A549 (cell line): ENCODE measurements at regions not wholly inside any gene's neighbourhood (a gene's known extent, or its start where the extent isn't known, plus 50 kb on each side); places are given as distances from the start of the nearest gene placed in this dataset.

ENCODE experiments used
- ATAC-seq, 2 experiments: fragments of 200-7000 bp in 1 of 2; fragments of >200 bp in 1 of 2; cut with Nextera tagmentation in 1 of 2; cut with Tn5 transposase in 1 of 2; 3 replicates each; pipeline versions ENCODE4 v1.8.0 to v1.9.1; 2018 to 2020; ENCODE audit warnings: mild to moderate bottlenecking in 1 of 2, moderate library complexity in 1 of 2
- CTCF ChIA-PET: fragments of 300-600 bp; sonication (Branson Sonifier 250); formaldehyde crosslinking; extraction: SDS; loops from one replicate; lab custom pipeline; 2021; ENCODE audit warnings: antibody characterized with exemption, inconsistent platforms; lab: Yijun Ruan, JAX
- POLR2A ChIA-PET: fragments of 350-600 bp; formaldehyde crosslinking; extraction: SDS; loops from one replicate; lab custom pipeline; 2021; ENCODE audit warnings: antibody characterized with exemption, inconsistent platforms; lab: Yijun Ruan, JAX
- DNase-seq, 2 experiments: peaks; one replicate each; pipeline versions ENCODE4 v3.0.0 to v3.0.0-alpha.2; 2011 to 2016; ENCODE audit warnings: low read depth in 1 of 2, low spot score in 1 of 2
- FAIRE-seq: peaks from 2 replicates; lab custom pipeline; 2011; peaks lifted over from hg19 to GRCh38; lab: Jason Lieb, UNC
- H3K27ac ChIP-seq, 2 experiments: fragments of >200 bp; sonication (Bioruptor Twin); formaldehyde crosslinking; 3 replicates each; pipeline ENCODE4 v1.5.1; 2016 to 2017
- H3K4me1 ChIP-seq: fragments of >200 bp; sonication (Bioruptor Twin); formaldehyde crosslinking; 3 replicates; pipeline ENCODE4 v1.6.1; 2016
- H3K4me2 ChIP-seq: fragments of >200 bp; sonication (Bioruptor Twin); formaldehyde crosslinking; 3 replicates; pipeline ENCODE4 v1.6.1; 2016
- H3K4me3 ChIP-seq: fragments of >200 bp; sonication (Bioruptor Twin); formaldehyde crosslinking; 3 replicates; pipeline ENCODE4 v1.5.1; 2016
- H3K9me3 ChIP-seq: fragments of >200 bp; sonication (Bioruptor Twin); formaldehyde crosslinking; 3 replicates; pipeline ENCODE4 v1.6.1; 2016
- EHF ChIP-seq: fragments of 250-450 bp; sonication (Bioruptor Pico); IDR thresholded peaks from 2 replicates; pipeline ENCODE4 v1.5.0; 2020; ENCODE audit warnings: mild to moderate bottlenecking
- FOSB ChIP-seq: fragments of 250-450 bp; sonication (Bioruptor Pico); IDR thresholded peaks from 2 replicates; pipeline ENCODE4 v1.5.0; 2020; ENCODE audit warnings: mild to moderate bottlenecking, moderate library complexity
- FOSL2 ChIP-seq, 2 experiments: fragments of 450-650 bp in 1 of 2; fragments of >200 bp in 1 of 2; sonication (Bioruptor Twin) in 1 of 2; formaldehyde crosslinking; IDR thresholded peaks; 2 replicates each; pipeline versions ENCODE4 v1.5.0 to v1.6.1; 2016 to 2020; ENCODE audit warnings: mild to moderate bottlenecking in 1 of 2, moderate library complexity in 1 of 2
- FOXS1 ChIP-seq: fragments of 250-450 bp; sonication (Bioruptor Pico); IDR thresholded peaks from 2 replicates; pipeline ENCODE4 v1.5.0; 2020; ENCODE audit warnings: mild to moderate bottlenecking, moderate library complexity
- GATA3 ChIP-seq: IDR thresholded peaks from 2 replicates; pipeline ENCODE4 v1.6.1; 2012; ENCODE audit warnings: borderline replicate concordance
- HEYL ChIP-seq: fragments of 250-450 bp; sonication (Bioruptor Pico); IDR thresholded peaks from 2 replicates; pipeline ENCODE4 v1.8.0; 2021; ENCODE audit warnings: mild to moderate bottlenecking, moderate library complexity
- HOXA7 ChIP-seq: fragments of 250-450 bp; sonication (Bioruptor Pico); IDR thresholded peaks from 2 replicates; pipeline ENCODE4 v1.5.0; 2020; ENCODE audit warnings: mild to moderate bottlenecking, moderate library complexity
- HOXB13 ChIP-seq: fragments of 250-450 bp; sonication (Bioruptor Pico); IDR thresholded peaks from 2 replicates; pipeline ENCODE4 v1.5.0; 2020; ENCODE audit warnings: low read depth, mild to moderate bottlenecking, moderate library complexity
- KDM1A ChIP-seq: fragments of 200-600 bp; sonication (generic); IDR thresholded peaks from 2 replicates; pipeline ENCODE4 v1.6.1; 2016; ENCODE audit warnings: low read depth, mild to moderate bottlenecking
- MAFK ChIP-seq: fragments of 450-650 bp; IDR thresholded peaks from 2 replicates; pipeline ENCODE4 v1.6.1; 2014; ENCODE audit not compliant: partially characterized antibody
- MAZ ChIP-seq: fragments of 150-350 bp; IDR thresholded peaks from 2 replicates; pipeline ENCODE4 v1.6.1; 2014; ENCODE audit warnings: antibody characterized with exemption, low read depth, low read length, borderline replicate concordance
- MYC ChIP-seq: IDR thresholded peaks from 2 replicates; pipeline ENCODE4 v1.6.1; 2012; ENCODE audit warnings: mild to moderate bottlenecking, inconsistent platforms, low read length, improper control_type of control experiment, borderline replicate concordance
- NFE2L2 ChIP-seq: fragments of 150-350 bp; conservative IDR thresholded peaks from 2 replicates; pipeline ENCODE4 v1.6.1; 2014; ENCODE audit warnings: low read length
- NPAS2 ChIP-seq: fragments of 250-450 bp; sonication (Bioruptor Pico); IDR thresholded peaks from 2 replicates; pipeline ENCODE4 v1.8.0; 2022; ENCODE audit warnings: mild to moderate bottlenecking, moderate library complexity, borderline replicate concordance
- PHF8 ChIP-seq: fragments of 200-600 bp; sonication (generic); IDR thresholded peaks from 2 replicates; pipeline ENCODE4 v1.6.1; 2016; ENCODE audit warnings: low read depth, mild to moderate bottlenecking, antibody characterized with exemption, moderate library complexity, borderline replicate concordance
- POLR2A ChIP-seq: IDR thresholded peaks from 2 replicates; pipeline ENCODE4 v1.6.1; 2012; ENCODE audit warnings: mild to moderate bottlenecking, low read length
- RAD21 ChIP-seq, 2 experiments: fragments of >200 bp in 1 of 2; sonication (Bioruptor Twin) in 1 of 2; formaldehyde crosslinking in 1 of 2; IDR thresholded peaks in 1 of 2; conservative IDR thresholded peaks in 1 of 2; 2 replicates in 1 of 2; 3 replicates in 1 of 2; pipeline ENCODE4 v1.6.1; 2012 to 2018; ENCODE audit warnings: inconsistent platforms in 1 of 2
- RCOR1 ChIP-seq: fragments of 150-350 bp; IDR thresholded peaks from 2 replicates; pipeline ENCODE4 v1.6.1; 2014; ENCODE audit warnings: antibody characterized with exemption, low read length, low read depth
- RFX5 ChIP-seq: fragments of 450-650 bp; IDR thresholded peaks from 2 replicates; pipeline ENCODE4 v1.7.1; 2014; ENCODE audit warnings: antibody characterized with exemption, mild to moderate bottlenecking, moderate library complexity
- RNF2 ChIP-seq: fragments of 200-600 bp; sonication (generic); IDR thresholded peaks from 2 replicates; pipeline ENCODE4 v1.6.1; 2016; ENCODE audit warnings: low read depth, mild to moderate bottlenecking, antibody characterized with exemption, moderate library complexity, borderline replicate concordance
- SMC3 ChIP-seq: fragments of >200 bp; sonication (Bioruptor Twin); formaldehyde crosslinking; IDR thresholded peaks from 3 replicates; pipeline ENCODE4 v1.6.1; 2018; ENCODE audit warnings: inconsistent platforms
- SREBF2 ChIP-seq: fragments of 450-650 bp; IDR thresholded peaks from 2 replicates; pipeline ENCODE4 v1.6.1; 2014; ENCODE audit warnings: mild to moderate bottlenecking, moderate library complexity
- TFCP2L1 ChIP-seq: fragments of 250-450 bp; sonication (Bioruptor Pico); IDR thresholded peaks from 2 replicates; pipeline ENCODE4 v1.5.0; 2021; ENCODE audit warnings: mild to moderate bottlenecking
- ZC3H11A ChIP-seq: fragments of 450-650 bp; IDR thresholded peaks from 2 replicates; pipeline ENCODE4 v1.6.1; 2014; ENCODE audit warnings: antibody characterized with exemption, mild to moderate bottlenecking
- ZSCAN20 ChIP-seq: fragments of 250-450 bp; sonication (Bioruptor Pico); IDR thresholded peaks from 2 replicates; pipeline ENCODE4 v1.8.0; 2022; ENCODE audit warnings: mild to moderate bottlenecking, moderate library complexity
- WGBS: methylation state at CpG from one replicate; pipeline ENCODE4 v1.1.6; 2017; ENCODE audit errors: missing lambda C conversion rate; 5-methylcytosine and 5-hydroxymethylcytosine counted together
- TF ChIP-seq, protein P1 (sequence below): IDR thresholded peaks from 2 replicates; pipeline ENCODE4 v1.6.1; 2012
- TF ChIP-seq, protein P2 (sequence below): fragments of >200 bp; sonication (Bioruptor Twin); formaldehyde crosslinking; IDR thresholded peaks from 3 replicates; pipeline ENCODE4 v1.6.1; 2016

DNA sequence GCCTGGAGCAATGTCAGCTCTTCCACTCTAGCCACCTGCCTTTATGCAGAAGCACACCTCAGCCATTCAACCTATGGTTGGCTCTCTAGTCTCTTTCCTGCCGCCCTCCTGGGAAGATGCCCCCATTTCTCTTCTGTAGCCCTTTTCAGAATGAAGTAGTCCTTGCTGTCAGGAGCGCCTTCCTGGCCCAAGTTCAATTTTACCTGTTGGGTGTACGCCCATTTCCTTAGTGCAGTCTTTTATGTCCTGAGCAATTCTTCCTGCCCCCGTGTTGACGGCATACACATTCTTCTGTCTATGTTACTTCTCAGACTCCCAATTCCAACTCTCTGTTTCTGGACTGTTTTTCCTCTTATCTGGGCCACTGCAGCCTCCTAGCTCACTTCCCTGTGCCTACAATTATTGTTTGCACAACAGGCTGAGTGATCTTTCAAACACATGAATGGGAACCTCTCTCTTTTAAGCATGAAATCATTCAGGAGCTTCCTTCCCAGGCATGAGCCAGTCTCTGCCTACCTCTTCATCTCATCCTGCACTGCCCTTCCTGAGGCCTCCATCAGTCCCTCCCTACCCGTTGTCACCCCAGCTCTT, 389.2 kb downstream of the CD83 start:
- no peak for ATAC-seq
- Histone ChIP-seq H3K4me3 (no peak overlapping the region), H3K4me1 (peaks cover 12% of the 10 kb centered on the region), H3K9me3 (no peaks in the 10 kb centered on the region), H3K27ac (peak overlapping the region in 1 of 2 experiments; percentile 24; a peak in 1 of 6 replicates), H3K4me2 (no peak overlapping the region)
- FAIRE-seq: no peak
- TF ChIP-seq FOXS1 (CRISPR knock-in tag): no peak
- TF ChIP-seq SMC3: no peak
- no peak for TF ChIP-seq FOSL2 (IDR thresholded peaks at IDR 0.05)
- TF ChIP-seq FOSL2 (CRISPR knock-in tag; IDR thresholded peaks at IDR 0.05): no peak
- no peak for TF ChIP-seq MAZ
- no peak for TF ChIP-seq RFX5
- TF ChIP-seq NFE2L2: no peak
- TF ChIP-seq, protein P1, sequence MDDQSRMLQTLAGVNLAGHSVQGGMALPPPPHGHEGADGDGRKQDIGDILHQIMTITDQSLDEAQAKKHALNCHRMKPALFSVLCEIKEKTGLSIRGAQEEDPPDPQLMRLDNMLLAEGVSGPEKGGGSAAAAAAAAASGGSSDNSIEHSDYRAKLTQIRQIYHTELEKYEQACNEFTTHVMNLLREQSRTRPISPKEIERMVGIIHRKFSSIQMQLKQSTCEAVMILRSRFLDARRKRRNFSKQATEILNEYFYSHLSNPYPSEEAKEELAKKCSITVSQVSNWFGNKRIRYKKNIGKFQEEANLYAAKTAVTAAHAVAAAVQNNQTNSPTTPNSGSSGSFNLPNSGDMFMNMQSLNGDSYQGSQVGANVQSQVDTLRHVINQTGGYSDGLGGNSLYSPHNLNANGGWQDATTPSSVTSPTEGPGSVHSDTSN: no peak
- TF ChIP-seq KDM1A: no peak
- no peak for TF ChIP-seq ZC3H11A
- ChIA-PET CTCF (interaction anchor here (1.1 kb wide), 1 partner anchor 33 kb away, joined by 4 read pairs; no protein-coding TSS in a partner anchor), POLR2A (no interaction called here)
- 90% methylated on average over 6 of the region's 6 CpGs for WGBS
- no peak for DNase-seq

DNA sequence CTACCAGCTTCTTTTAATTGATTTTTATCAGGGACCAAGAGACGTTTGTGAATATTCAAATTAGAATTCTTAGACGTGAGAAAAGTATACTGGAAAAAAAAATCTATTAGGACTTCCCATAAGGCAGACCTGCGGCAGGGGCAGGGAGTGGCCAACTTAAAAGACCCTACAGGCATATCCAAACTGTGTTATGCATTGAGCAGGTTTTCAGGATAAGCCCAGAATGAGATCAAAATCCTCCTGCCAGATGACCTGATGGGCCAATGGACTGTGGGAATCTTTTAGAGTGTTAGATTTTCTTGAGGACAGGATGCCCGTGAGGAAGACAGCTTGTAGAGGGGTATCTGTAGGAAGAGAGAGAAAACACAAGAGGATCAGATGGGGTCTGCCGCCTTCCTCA, 391.5 kb downstream of the CD83 start:
- POLR2A ChIA-PET: no interaction called here
- Histone ChIP-seq H3K4me1 (no peaks in the 10 kb centered on the region), H3K27ac (no peak overlapping the region), H3K4me2 (no peak overlapping the region), H3K9me3 (no peaks in the 10 kb centered on the region), H3K4me3 (no peak overlapping the region)
- ATAC-seq (no peak), FAIRE-seq (no peak), DNase-seq (no peak)
- WGBS: 79% methylated on average over 5 of the region's 5 CpGs
- TF ChIP-seq NPAS2 (CRISPR knock-in tag) (no peak), MYC (no peak), GATA3 (no peak), ZC3H11A (no peak), HOXA7 (CRISPR knock-in tag) (no peak), TFCP2L1 (CRISPR knock-in tag) (no peak), FOSL2 (IDR thresholded peaks at IDR 0.05) (no peak), FOSL2 (CRISPR knock-in tag; IDR thresholded peaks at IDR 0.05) (no peak), FOXS1 (CRISPR knock-in tag) (no peak), RFX5 (no peak)
- TF ChIP-seq, protein P1: no peak
- CTCF ChIA-PET: no interaction called here

DNA sequence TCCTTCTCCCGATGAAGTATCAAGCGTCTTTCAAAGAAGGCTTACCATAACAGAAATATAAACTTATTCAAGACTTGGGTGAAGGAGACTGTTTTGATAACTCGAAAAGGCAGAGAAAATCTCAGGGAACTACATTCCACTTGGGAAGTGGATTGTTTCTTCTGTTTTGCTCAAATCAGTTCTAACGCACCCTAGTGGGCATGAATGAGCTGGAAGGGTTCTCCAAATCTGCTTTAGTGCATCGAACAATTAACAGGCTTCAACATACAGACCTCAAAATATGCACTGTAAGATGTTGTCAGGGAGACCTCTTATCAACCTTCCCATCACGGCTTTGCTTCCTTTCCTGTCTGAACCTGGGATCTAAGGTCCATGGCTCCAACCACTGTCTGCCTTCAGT, 392.5 kb downstream of the CD83 start:
- WGBS: 63% methylated on average over 6 of the region's 6 CpGs
- Histone ChIP-seq H3K9me3 (no peaks in the 10 kb centered on the region), H3K4me1 (no peaks in the 10 kb centered on the region), H3K4me3 (no peak overlapping the region)
- FAIRE-seq (no peak), ATAC-seq (no peak)
- TF ChIP-seq RAD21 (conservative IDR thresholded peaks at IDR 0.05 in 1 of 2, IDR thresholded peaks at IDR 0.05 in 1 of 2) (0 out of 5 replicates have a peak, but pooled peaks of 1 of the 2 experiments have one; percentile 3), POLR2A (no peak), HOXB13 (CRISPR knock-in tag) (no peak)
- TF ChIP-seq, all 56 proteins: peak for 1
- no peak for DNase-seq
- H3K4me2 ChIP-seq: no peak overlapping the region
- CTCF ChIA-PET: interaction anchor here (0.7 kb wide), 1 partner anchor 34 kb away, joined by 3 read pairs; no protein-coding TSS in a partner anchor
- POLR2A ChIA-PET: no interaction called here
- no peak overlapping the region for H3K27ac ChIP-seq

DNA sequence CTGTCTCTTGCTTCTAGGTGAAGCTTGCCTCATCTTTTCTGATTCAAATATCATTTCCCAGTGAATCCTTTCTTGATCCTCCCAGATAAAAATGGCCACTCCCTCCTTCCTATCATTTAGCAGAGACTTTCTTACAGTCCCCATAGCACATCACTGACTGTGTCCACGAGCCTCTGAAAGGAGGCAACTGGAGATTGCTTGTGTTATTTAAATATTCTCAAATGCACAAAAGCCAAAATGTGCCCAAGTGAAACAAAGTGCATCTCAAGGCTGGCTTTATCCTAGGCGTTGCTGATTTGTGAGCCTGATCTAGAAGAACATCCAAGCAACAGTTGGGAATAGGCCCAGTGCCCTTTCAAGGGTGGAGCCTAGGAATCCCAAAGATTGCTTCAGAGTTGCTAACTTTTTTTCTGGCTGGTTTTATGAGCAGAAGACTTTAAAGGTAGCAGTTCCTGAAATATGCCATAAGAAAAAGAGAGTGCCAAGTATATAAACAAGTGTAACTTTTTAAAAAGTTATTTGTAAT, 393.6 kb downstream of the CD83 start:
- POLR2A ChIA-PET: no interaction called here
- Histone ChIP-seq H3K27ac (no peak overlapping the region), H3K4me2 (no peak overlapping the region), H3K4me3 (no peak overlapping the region), H3K9me3 (no peaks in the 10 kb centered on the region), H3K4me1 (no peaks in the 10 kb centered on the region)
- no peak for ATAC-seq
- CTCF ChIA-PET: no interaction called here
- whole genome bisulfite sequencing: 68% methylated on average over 2 of the region's 2 CpGs
- DNase-seq: no peak
- no peak for FAIRE-seq
- no peak for TF ChIP-seq GATA3
- TF ChIP-seq HOXA7 (CRISPR knock-in tag): no peak
- no peak for TF ChIP-seq SREBF2
- TF ChIP-seq, protein P2, sequence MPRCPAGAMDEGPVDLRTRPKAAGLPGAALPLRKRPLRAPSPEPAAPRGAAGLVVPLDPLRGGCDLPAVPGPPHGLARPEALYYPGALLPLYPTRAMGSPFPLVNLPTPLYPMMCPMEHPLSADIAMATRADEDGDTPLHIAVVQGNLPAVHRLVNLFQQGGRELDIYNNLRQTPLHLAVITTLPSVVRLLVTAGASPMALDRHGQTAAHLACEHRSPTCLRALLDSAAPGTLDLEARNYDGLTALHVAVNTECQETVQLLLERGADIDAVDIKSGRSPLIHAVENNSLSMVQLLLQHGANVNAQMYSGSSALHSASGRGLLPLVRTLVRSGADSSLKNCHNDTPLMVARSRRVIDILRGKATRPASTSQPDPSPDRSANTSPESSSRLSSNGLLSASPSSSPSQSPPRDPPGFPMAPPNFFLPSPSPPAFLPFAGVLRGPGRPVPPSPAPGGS: no peak
- TF ChIP-seq FOSB (CRISPR knock-in tag): no peak
- TF ChIP-seq EHF (CRISPR knock-in tag): no peak
- no peak for TF ChIP-seq ZSCAN20 (CRISPR knock-in tag)
- TF ChIP-seq PHF8: no peak
- no peak for TF ChIP-seq RCOR1
- no peak for TF ChIP-seq HEYL (CRISPR knock-in tag)
- TF ChIP-seq MAFK: no peak
- TF ChIP-seq RNF2: no peak
